Ishikawa (cell line): ENCODE measurements at regions not wholly inside any gene's neighbourhood (a gene's known extent, or its start where the extent isn't known, plus 50 kb on each side); places are given as distances from the start of the nearest gene placed in this dataset.

Experiments used
- CEBPB ChIP-seq: IDR thresholded peaks from 2 replicates; pipeline ENCODE4 v1.6.1; 2012
- CREB1 ChIP-seq: IDR thresholded peaks from 2 replicates; pipeline ENCODE4 v1.6.1; 2012; ENCODE audit warnings: low read depth
- EGR1 ChIP-seq: IDR thresholded peaks from 2 replicates; pipeline ENCODE4 v1.6.1; 2012
- EP300 ChIP-seq: IDR thresholded peaks from 2 replicates; pipeline ENCODE4 v1.6.1; 2012; ENCODE audit warnings: borderline replicate concordance
- FOXM1 ChIP-seq: IDR thresholded peaks from 2 replicates; pipeline ENCODE4 v1.6.1; 2012; ENCODE audit warnings: low read depth, borderline replicate concordance
- NFIC ChIP-seq: IDR thresholded peaks from 2 replicates; pipeline ENCODE4 v1.6.1; 2012
- RAD21 ChIP-seq: IDR thresholded peaks from 2 replicates; pipeline ENCODE4 v1.6.1; 2012; ENCODE audit warnings: low read depth
- REST ChIP-seq: IDR thresholded peaks from 2 replicates; pipeline ENCODE4 v1.6.1; 2012; ENCODE audit warnings: low read depth, mild to moderate bottlenecking
- TAF1 ChIP-seq: IDR thresholded peaks from 2 replicates; pipeline ENCODE4 v1.6.1; 2012; ENCODE audit warnings: low read depth, mild to moderate bottlenecking
- TCF12 ChIP-seq: IDR thresholded peaks from 2 replicates; pipeline ENCODE4 v1.6.1; 2012; ENCODE audit warnings: low read depth
- TEAD4 ChIP-seq: IDR thresholded peaks from 2 replicates; pipeline ENCODE4 v1.6.1; 2012
- YY1 ChIP-seq: IDR thresholded peaks from 2 replicates; pipeline ENCODE4 v1.6.1; 2012; ENCODE audit warnings: low read depth
- ZBTB7A ChIP-seq: IDR thresholded peaks from 2 replicates; pipeline ENCODE4 v1.6.1; 2012; ENCODE audit warnings: low read depth
- TF ChIP-seq, protein P1 (sequence below): IDR thresholded peaks from 2 replicates; pipeline ENCODE4 v1.6.1; 2012
- TF ChIP-seq, protein P2 (sequence below): IDR thresholded peaks from 2 replicates; pipeline ENCODE4 v1.6.1; 2012

DNA sequence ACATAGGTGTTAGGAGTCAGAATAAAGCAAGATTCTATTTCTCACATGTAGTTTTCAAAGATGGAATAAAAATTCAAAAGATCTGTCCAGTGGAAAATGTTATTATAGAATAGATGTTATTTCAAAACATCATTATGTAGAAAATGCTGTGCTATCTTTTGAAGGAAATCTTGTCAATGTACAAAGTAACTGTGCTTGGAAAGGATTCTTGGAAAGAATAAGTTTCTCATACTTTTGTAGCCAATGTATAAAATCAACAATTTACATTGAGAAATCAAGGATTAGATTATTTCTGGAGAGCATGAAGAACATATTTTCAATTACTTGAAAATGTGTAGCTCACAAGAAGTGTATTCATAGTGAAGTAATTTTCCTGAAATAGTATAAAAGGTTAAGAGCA, 532.5 kb upstream of the MGAT4C start:
- no peak for TF ChIP-seq RAD21
- no peak for TF ChIP-seq EGR1
- TF ChIP-seq YY1: no peak
- no peak for TF ChIP-seq ZBTB7A
- no peak for TF ChIP-seq NFIC
- TF ChIP-seq TAF1: no peak
- TF ChIP-seq REST: no peak
- no peak for TF ChIP-seq TCF12
- TF ChIP-seq TEAD4: no peak

DNA sequence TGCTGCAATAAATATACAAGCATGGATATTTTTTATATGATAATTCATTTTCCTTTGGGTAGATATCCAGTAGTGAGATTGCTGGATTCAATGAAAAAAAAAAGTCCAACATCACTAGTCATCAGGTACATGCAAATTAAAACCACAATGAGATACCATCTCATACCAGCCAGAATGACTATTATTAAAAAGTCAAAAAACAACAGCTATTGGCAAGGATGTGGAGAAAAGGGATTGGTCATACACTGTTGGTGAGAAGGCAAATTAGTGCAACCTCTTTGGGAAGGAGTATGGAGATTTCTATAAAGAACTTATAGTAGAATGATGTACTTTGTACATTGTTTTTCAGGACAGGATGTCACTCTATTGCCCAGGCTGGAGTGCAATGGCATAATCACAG, 531.2 kb upstream of the MGAT4C start:
- no peak for TF ChIP-seq CEBPB
- TF ChIP-seq, protein P1, sequence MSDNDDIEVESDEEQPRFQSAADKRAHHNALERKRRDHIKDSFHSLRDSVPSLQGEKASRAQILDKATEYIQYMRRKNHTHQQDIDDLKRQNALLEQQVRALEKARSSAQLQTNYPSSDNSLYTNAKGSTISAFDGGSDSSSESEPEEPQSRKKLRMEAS: no peak
- no peak for TF ChIP-seq REST
- no peak for TF ChIP-seq FOXM1
- TF ChIP-seq, protein P2, sequence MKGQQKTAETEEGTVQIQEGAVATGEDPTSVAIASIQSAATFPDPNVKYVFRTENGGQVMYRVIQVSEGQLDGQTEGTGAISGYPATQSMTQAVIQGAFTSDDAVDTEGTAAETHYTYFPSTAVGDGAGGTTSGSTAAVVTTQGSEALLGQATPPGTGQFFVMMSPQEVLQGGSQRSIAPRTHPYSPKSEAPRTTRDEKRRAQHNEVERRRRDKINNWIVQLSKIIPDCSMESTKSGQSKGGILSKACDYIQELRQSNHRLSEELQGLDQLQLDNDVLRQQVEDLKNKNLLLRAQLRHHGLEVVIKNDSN: no peak
- TF ChIP-seq CREB1: no peak
- TF ChIP-seq NFIC: no peak
- no peak for TF ChIP-seq TEAD4
- TF ChIP-seq TAF1: no peak
- no peak for TF ChIP-seq EP300
- TF ChIP-seq RAD21: no peak
- TF ChIP-seq ZBTB7A: no peak
- TF ChIP-seq YY1: no peak
- no peak for TF ChIP-seq TCF12
- no peak for TF ChIP-seq EGR1

- TF ChIP-seq TEAD4 (no peak), FOXM1 (no peak), EGR1 (no peak), CREB1 (no peak), REST (no peak), TCF12 (no peak), RAD21 (no peak), EP300 (no peak), YY1 (no peak), TAF1 (no peak), NFIC (no peak)
- TF ChIP-seq, protein P2: no peak
- TF ChIP-seq, protein P1: no peak
Measured at GRCh38 chr12:86777325-86777724, 521.1 kb upstream of the MGAT4C start.

DNA sequence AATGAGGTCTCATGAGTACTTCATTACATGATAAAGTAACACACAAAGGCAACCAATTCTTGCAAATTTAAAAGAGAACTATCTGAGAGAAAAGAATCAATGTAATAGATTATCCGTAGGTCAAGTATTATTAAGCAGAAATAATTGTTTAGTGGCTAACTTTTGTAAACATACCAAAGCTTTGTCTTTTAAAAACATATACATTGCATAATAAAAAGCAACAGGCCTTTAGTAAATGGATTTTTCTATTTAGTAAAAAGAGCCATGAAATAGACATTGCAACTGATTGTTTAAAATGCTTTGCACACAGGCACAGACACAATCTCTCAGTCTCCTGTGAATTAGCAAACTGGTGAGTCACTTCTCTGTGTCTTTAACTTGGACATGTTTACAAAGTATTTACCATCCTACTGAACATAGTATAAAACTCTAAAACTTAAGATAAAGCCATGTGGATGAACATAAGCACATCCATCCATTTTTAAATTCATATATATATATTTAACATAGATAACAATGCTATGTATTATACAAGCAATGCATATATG, 518.7 kb upstream of the MGAT4C start:
- TF ChIP-seq CREB1 (no peak), TAF1 (no peak), RAD21 (no peak), FOXM1 (no peak), TCF12 (no peak), TEAD4 (no peak)
- TF ChIP-seq, protein P1: no peak
